Astrocyte (in vitro differentiated cells and primary cell): ENCODE measurements at regions not wholly inside any gene's neighbourhood (a gene's known extent, or its start where the extent isn't known, plus 50 kb on each side); places are given as distances from the start of the nearest gene placed in this dataset.
A peak's percentile ranks its signal among the peaks of the same experiment; 100 is the strongest.

ENCODE experiments used
- DNase-seq: peaks from one replicate; pipeline ENCODE4 v3.0.0-alpha.2; 2010; ENCODE audit warnings: low read depth
- FAIRE-seq: peaks from 2 replicates; lab custom pipeline; 2011; peaks lifted over from hg19 to GRCh38; lab: Jason Lieb, UNC
- H2AFZ ChIP-seq: 2 replicates; pipeline ENCODE4 v1.6.0; 2012; ENCODE audit warnings: low read depth, low read length, inconsistent platforms
- H3K27ac ChIP-seq: 2 replicates; pipeline ENCODE4 v1.5.1; 2011; ENCODE audit warnings: low read depth, low read length, inconsistent platforms
- H3K27me3 ChIP-seq: 2 replicates; pipeline ENCODE4 v1.6.0; 2011; ENCODE audit warnings: low read length, inconsistent platforms; ENCODE audit not compliant: insufficient read depth
- H3K36me3 ChIP-seq: 2 replicates; pipeline ENCODE4 v1.5.1; 2011; ENCODE audit warnings: low read length, inconsistent platforms; ENCODE audit not compliant: insufficient read depth
- H3K4me1 ChIP-seq: 2 replicates; pipeline ENCODE4 v1.5.1; 2011; ENCODE audit warnings: low read length, inconsistent platforms; ENCODE audit not compliant: insufficient read depth
- H3K4me2 ChIP-seq: 2 replicates; pipeline ENCODE4 v1.6.0; 2012; ENCODE audit warnings: low read length, inconsistent platforms
- H3K4me3 ChIP-seq: 2 replicates; pipeline ENCODE4 v1.5.1; 2011; ENCODE audit warnings: low read depth, mild to moderate bottlenecking, low read length, inconsistent platforms; ENCODE audit not compliant: insufficient read depth
- H3K79me2 ChIP-seq: 2 replicates; pipeline ENCODE4 v1.6.0; 2012; ENCODE audit warnings: mild to moderate bottlenecking, low read length, inconsistent platforms; ENCODE audit not compliant: insufficient read depth
- H3K9ac ChIP-seq: 2 replicates; pipeline ENCODE4 v1.6.0; 2012; ENCODE audit warnings: mild to moderate bottlenecking, low read length, inconsistent platforms
- H3K9me3 ChIP-seq: 2 replicates; pipeline ENCODE4 v1.5.1; 2012; ENCODE audit warnings: low read depth, mild to moderate bottlenecking, low read length, inconsistent platforms; ENCODE audit not compliant: insufficient read depth
- H4K20me1 ChIP-seq: 2 replicates; pipeline ENCODE4 v1.6.0; 2012; ENCODE audit warnings: low read length, inconsistent platforms; ENCODE audit not compliant: insufficient read depth
- H3K27ac Mint-ChIP-seq: one replicate; pipeline ENCODE4 v1.8.0; 2021; ENCODE audit warnings: mild to moderate bottlenecking, mixed read lengths; ENCODE audit not compliant: unreplicated experiment
- H3K27me3 Mint-ChIP-seq: one replicate; pipeline ENCODE4 v1.8.0; 2021; ENCODE audit warnings: low read depth, mixed read lengths; ENCODE audit not compliant: unreplicated experiment
- H3K36me3 Mint-ChIP-seq: one replicate; pipeline ENCODE4 v1.8.0; 2021; ENCODE audit warnings: low read depth, mixed read lengths; ENCODE audit not compliant: unreplicated experiment
- H3K4me1 Mint-ChIP-seq: one replicate; pipeline ENCODE4 v1.8.0; 2021; ENCODE audit warnings: low read depth, mixed read lengths; ENCODE audit not compliant: unreplicated experiment
- H3K4me3 Mint-ChIP-seq: one replicate; pipeline ENCODE4 v1.8.0; 2021; ENCODE audit warnings: mild to moderate bottlenecking, moderate library complexity, mixed read lengths; ENCODE audit not compliant: unreplicated experiment
- H3K9me3 Mint-ChIP-seq: one replicate; pipeline ENCODE4 v1.8.0; 2021; ENCODE audit warnings: mild to moderate bottlenecking, mixed read lengths; ENCODE audit not compliant: unreplicated experiment
- CTCF ChIP-seq: IDR thresholded peaks from 2 replicates; pipeline ENCODE4 v1.5.1; 2011; ENCODE audit warnings: low read depth, mild to moderate bottlenecking, inconsistent platforms, low read length, moderate library complexity; ENCODE audit not compliant: insufficient read depth
- EZH2 ChIP-seq: IDR thresholded peaks from 2 replicates; pipeline ENCODE4 v1.6.1; 2012; ENCODE audit warnings: mild to moderate bottlenecking, low read length, inconsistent platforms; ENCODE audit not compliant: insufficient read depth

GRCh38 chr4:107389965-107390364 is 330.1 kb downstream of the PAPSS1 start:
- Histone ChIP-seq H3K9ac (no peak overlapping the region), H3K4me2 (no peak overlapping the region), H3K4me1 (no peaks in the 10 kb centered on the region), H4K20me1 (no peaks in the 10 kb centered on the region), H3K36me3 (no peaks in the 10 kb centered on the region), H3K27ac (no peak overlapping the region), H3K79me2 (no peaks in the 10 kb centered on the region), H3K9me3 (no peaks in the 10 kb centered on the region), H3K27me3 (no peaks in the 10 kb centered on the region), H3K4me3 (no peak overlapping the region), H2AFZ (no peak overlapping the region)
- no peaks in the 10 kb centered on the region for H3K36me3 Mint-ChIP-seq
- H3K4me1 Mint-ChIP-seq: peaks cover 3% of the 10 kb centered on the region
- H3K4me3 Mint-ChIP-seq: no peak overlapping the region
- DNase-seq (no peak), FAIRE-seq (no peak)
- H3K27ac Mint-ChIP-seq: no peak overlapping the region
- peaks cover 3% of the 10 kb centered on the region for H3K27me3 Mint-ChIP-seq
- no peak for TF ChIP-seq CTCF
- TF ChIP-seq EZH2: no peak
- H3K9me3 Mint-ChIP-seq: peaks cover 5% of the 10 kb centered on the region

- Histone ChIP-seq H3K36me3 (no peaks in the 10 kb centered on the region), H3K4me2 (no peak overlapping the region), H3K9ac (no peak overlapping the region), H3K27me3 (no peaks in the 10 kb centered on the region), H3K4me1 (no peaks in the 10 kb centered on the region), H4K20me1 (no peaks in the 10 kb centered on the region), H3K27ac (no peak overlapping the region), H3K9me3 (no peaks in the 10 kb centered on the region), H3K4me3 (no peak overlapping the region), H2AFZ (no peak overlapping the region), H3K79me2 (no peaks in the 10 kb centered on the region)
- Mint-ChIP-seq H3K27me3 (peaks cover 3% of the 10 kb centered on the region), H3K36me3 (no peaks in the 10 kb centered on the region), H3K4me1 (peaks cover 3% of the 10 kb centered on the region), H3K9me3 (peaks cover 5% of the 10 kb centered on the region), H3K4me3 (no peak overlapping the region), H3K27ac (peak overlapping the region; percentile 69)
- no peak for TF ChIP-seq CTCF
- no peak for TF ChIP-seq EZH2
- DNase-seq (no peak), FAIRE-seq (no peak)
Measured at GRCh38 chr4:107388736-107389274, 331.2 kb downstream of the PAPSS1 start.

GRCh38 chr4:107380836-107381438 is 339.1 kb downstream of the PAPSS1 start:
- FAIRE-seq (no peak), DNase-seq (no peak)
- Mint-ChIP-seq H3K27ac (no peak overlapping the region), H3K4me3 (no peak overlapping the region), H3K4me1 (peaks cover 16% of the 10 kb centered on the region), H3K27me3 (peaks cover 3% of the 10 kb centered on the region), H3K9me3 (peaks cover 3% of the 10 kb centered on the region), H3K36me3 (peaks cover 5% of the 10 kb centered on the region)
- TF ChIP-seq CTCF (no peak), EZH2 (no peak)
- Histone ChIP-seq H3K36me3 (no peaks in the 10 kb centered on the region), H3K9me3 (no peaks in the 10 kb centered on the region), H4K20me1 (no peaks in the 10 kb centered on the region), H3K4me3 (no peak overlapping the region), H3K27ac (no peak overlapping the region), H3K9ac (no peak overlapping the region), H2AFZ (no peak overlapping the region), H3K27me3 (no peaks in the 10 kb centered on the region), H3K4me2 (no peak overlapping the region), H3K79me2 (no peaks in the 10 kb centered on the region), H3K4me1 (peaks cover 5% of the 10 kb centered on the region)
